CD14-positive monocyte (primary cell): ENCODE measurements at regions not wholly inside any gene's neighbourhood (a gene's known extent, or its start where the extent isn't known, plus 50 kb on each side); places are given as distances from the start of the nearest gene placed in this dataset.

Experiments used
- DNase-seq, 3 donors: peaks; one replicate each; pipeline ENCODE4 v3.0.0-alpha.2; 2011 to 2022
- H2AFZ ChIP-seq: 2 replicates; pipeline ENCODE4 v1.6.0; 2012; ENCODE audit warnings: mild to moderate bottlenecking, low read depth, low read length, inconsistent platforms; ENCODE audit not compliant: insufficient read depth, poor library complexity, severe bottlenecking
- H3K27ac ChIP-seq, 2 donors: 1 replicate in 1 of 2; 2 replicates in 1 of 2; pipeline ENCODE4 v1.5.1; 2012 to 2013; ENCODE audit warnings: low read length in 2 of 2, control low read depth in 1 of 2, inconsistent platforms in 1 of 2, low read depth in 1 of 2, mild to moderate bottlenecking in 1 of 2
- H3K27me3 ChIP-seq, 2 donors: one replicate each; pipeline versions ENCODE4 v1.6.0 to v1.6.1; 2011 to 2013; ENCODE audit warnings: low read length in 2 of 2; ENCODE audit not compliant: control insufficient read depth in 2 of 2, insufficient read depth in 2 of 2
- H3K36me3 ChIP-seq, 2 donors: replicated peaks in 1 of 2; 1 replicate in 1 of 2; 2 replicates in 1 of 2; pipeline versions ENCODE4 v1.5.1 to v1.6.1; 2012 to 2013; ENCODE audit warnings: low read length in 2 of 2, control low read depth in 1 of 2, inconsistent platforms in 1 of 2, mild to moderate bottlenecking in 1 of 2; ENCODE audit not compliant: insufficient read depth in 2 of 2, control insufficient read depth in 1 of 2
- H3K4me1 ChIP-seq, 2 donors: 1 replicate in 1 of 2; 2 replicates in 1 of 2; pipeline versions ENCODE4 v1.5.1 to v1.6.1; 2012 to 2013; ENCODE audit warnings: low read length in 2 of 2, control low read depth in 1 of 2, inconsistent platforms in 1 of 2, mild to moderate bottlenecking in 1 of 2, moderate library complexity in 1 of 2; ENCODE audit not compliant: insufficient read depth in 2 of 2, control insufficient read depth in 1 of 2
- H3K4me2 ChIP-seq: replicated peaks from 2 replicates; pipeline ENCODE3; 2012; ENCODE audit warnings: low read length, moderate library complexity, mild to moderate bottlenecking; ENCODE audit not compliant: poor library complexity, severe bottlenecking; ENCODE audit errors: extremely low read depth
- H3K4me3 ChIP-seq, 3 experiments: fragments of 200-600 bp in 1 of 3; sonication (generic) in 1 of 3; replicated peaks in 1 of 3; 1 replicate in 2 of 3; 2 replicates in 1 of 3; pipeline ENCODE4 v1.5.1; 2011 to 2013; ENCODE audit warnings: low read length in 3 of 3, mild to moderate bottlenecking in 3 of 3, control low read depth in 2 of 3, low read depth in 2 of 3, inconsistent platforms in 1 of 3, moderate library complexity in 1 of 3
- H3K79me2 ChIP-seq: 2 replicates; pipeline ENCODE4 v1.6.0; 2012; ENCODE audit warnings: mild to moderate bottlenecking, control low read depth, inconsistent platforms, low read length, moderate library complexity; ENCODE audit not compliant: insufficient read depth
- H3K9ac ChIP-seq: 2 replicates; pipeline ENCODE4 v1.6.0; 2017; ENCODE audit warnings: low read length, mild to moderate bottlenecking; ENCODE audit not compliant: insufficient read depth, poor library complexity, severe bottlenecking
- H3K9me3 ChIP-seq, 2 donors: replicated peaks in 1 of 2; 1 replicate in 1 of 2; 2 replicates in 1 of 2; pipeline versions ENCODE4 v1.5.1 to v1.6.1; 2012 to 2013; ENCODE audit warnings: low read length in 2 of 2, control low read depth in 1 of 2; ENCODE audit not compliant: control insufficient read depth in 1 of 2, insufficient read depth in 1 of 2
- H4K20me1 ChIP-seq: 2 replicates; pipeline ENCODE4 v1.6.0; 2012; ENCODE audit warnings: mild to moderate bottlenecking, low read length, control low read depth, moderate library complexity; ENCODE audit not compliant: insufficient read depth
- H3K27ac Mint-ChIP-seq, 7 donors: one replicate each; pipeline ENCODE4 v1.8.0; 2020; ENCODE audit warnings: mild to moderate bottlenecking in 7 of 7, mixed read lengths in 7 of 7, moderate library complexity in 6 of 7, inconsistent platforms in 2 of 7
- H3K27me3 Mint-ChIP-seq, 3 donors: one replicate each; pipeline ENCODE4 v1.8.0; 2021 to 2022; ENCODE audit warnings: low read depth in 3 of 3, mild to moderate bottlenecking in 3 of 3, mixed read lengths in 3 of 3, moderate library complexity in 3 of 3, inconsistent platforms in 1 of 3
- H3K36me3 Mint-ChIP-seq, 2 donors: one replicate each; pipeline ENCODE4 v1.8.0; 2020; ENCODE audit warnings: mixed read lengths in 2 of 2, inconsistent platforms in 1 of 2, mild to moderate bottlenecking in 1 of 2
- H3K4me1 Mint-ChIP-seq: one replicate; pipeline ENCODE4 v1.8.0; 2020; ENCODE audit warnings: mild to moderate bottlenecking, mixed read lengths
- H3K4me3 Mint-ChIP-seq, 2 donors: one replicate each; pipeline ENCODE4 v1.8.0; 2020; ENCODE audit warnings: mild to moderate bottlenecking in 2 of 2, mixed read lengths in 2 of 2, moderate library complexity in 1 of 2
- H3K9me3 Mint-ChIP-seq, 7 donors: one replicate each; pipeline ENCODE4 v1.8.0; 2020 to 2022; ENCODE audit warnings: mixed read lengths in 7 of 7, mild to moderate bottlenecking in 6 of 7, moderate library complexity in 6 of 7, inconsistent platforms in 2 of 7
- WGBS: methylation state at CpG from one replicate; pipeline ENCODE4 v1.1.5; 2013; ENCODE audit warnings: missing lambda C conversion rate; ENCODE audit not compliant: insufficient coverage; 5-methylcytosine and 5-hydroxymethylcytosine counted together
- intact Hi-C, 2 donors: fragments of 100-400 bp; cut with micrococcal nuclease; formaldehyde crosslinking; loops; one replicate each; pipeline versions ENCODE4 v1.15.0 to v1.15.1; 2023
- TF ChIP-seq, protein P1 (sequence below): fragments of 200-600 bp; IDR thresholded peaks from one replicate; pipeline ENCODE4 v1.8.0; 2022; ENCODE audit warnings: antibody characterized with exemption, mild to moderate bottlenecking

DNA sequence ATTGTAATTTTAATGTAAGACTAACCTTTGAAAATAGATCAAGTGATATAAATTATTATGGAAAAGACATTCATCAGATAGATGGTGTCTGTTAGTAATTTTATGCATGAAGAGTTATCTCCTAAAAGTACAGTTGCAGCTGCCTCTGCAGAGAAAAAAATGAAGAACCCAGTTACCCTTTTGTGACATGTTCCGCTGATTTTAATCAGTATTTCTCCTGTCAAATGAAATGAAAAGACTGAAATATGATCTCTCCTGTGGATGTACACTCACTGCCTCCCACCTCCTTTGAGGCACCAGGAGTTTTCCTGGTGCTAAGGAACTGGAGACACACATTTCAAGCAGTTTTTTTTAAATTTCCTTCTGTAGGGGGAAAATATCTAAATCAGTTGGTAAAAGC, 277.4 kb downstream of the KIF4B start:
- Histone ChIP-seq H3K4me2 (no peak overlapping the region), H4K20me1 (no peaks in the 10 kb centered on the region), H3K27me3 (no peaks in the 10 kb centered on the region), H3K4me1 (no peaks in the 10 kb centered on the region), H3K27ac (no peak overlapping the region), H3K9ac (no peak overlapping the region), H3K4me3 (no peak overlapping the region), H3K79me2 (no peaks in the 10 kb centered on the region), H2AFZ (no peak overlapping the region), H3K9me3 (no peaks in the 10 kb centered on the region), H3K36me3 (no peaks in the 10 kb centered on the region)
- 100% methylated on average over 1 of the region's 1 CpG for WGBS
- Mint-ChIP-seq H3K27ac (no peak overlapping the region), H3K4me1 (no peaks in the 10 kb centered on the region), H3K9me3 (peaks cover 0 to 7% (median 0%) of the 10 kb centered on the region in 7 donors), H3K27me3 (peaks cover 2 to 3% (median 2%) of the 10 kb centered on the region in 3 donors), H3K4me3 (no peak overlapping the region), H3K36me3 (no peaks in the 10 kb centered on the region)
- intact Hi-C loops: no loop called here
- TF ChIP-seq, protein P1, sequence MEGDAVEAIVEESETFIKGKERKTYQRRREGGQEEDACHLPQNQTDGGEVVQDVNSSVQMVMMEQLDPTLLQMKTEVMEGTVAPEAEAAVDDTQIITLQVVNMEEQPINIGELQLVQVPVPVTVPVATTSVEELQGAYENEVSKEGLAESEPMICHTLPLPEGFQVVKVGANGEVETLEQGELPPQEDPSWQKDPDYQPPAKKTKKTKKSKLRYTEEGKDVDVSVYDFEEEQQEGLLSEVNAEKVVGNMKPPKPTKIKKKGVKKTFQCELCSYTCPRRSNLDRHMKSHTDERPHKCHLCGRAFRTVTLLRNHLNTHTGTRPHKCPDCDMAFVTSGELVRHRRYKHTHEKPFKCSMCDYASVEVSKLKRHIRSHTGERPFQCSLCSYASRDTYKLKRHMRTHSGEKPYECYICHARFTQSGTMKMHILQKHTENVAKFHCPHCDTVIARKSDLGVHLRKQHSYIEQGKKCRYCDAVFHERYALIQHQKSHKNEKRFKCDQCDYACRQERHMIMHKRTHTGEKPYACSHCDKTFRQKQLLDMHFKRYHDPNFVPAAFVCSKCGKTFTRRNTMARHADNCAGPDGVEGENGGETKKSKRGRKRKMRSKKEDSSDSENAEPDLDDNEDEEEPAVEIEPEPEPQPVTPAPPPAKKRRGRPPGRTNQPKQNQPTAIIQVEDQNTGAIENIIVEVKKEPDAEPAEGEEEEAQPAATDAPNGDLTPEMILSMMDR: no peak
- no peak for DNase-seq

DNA sequence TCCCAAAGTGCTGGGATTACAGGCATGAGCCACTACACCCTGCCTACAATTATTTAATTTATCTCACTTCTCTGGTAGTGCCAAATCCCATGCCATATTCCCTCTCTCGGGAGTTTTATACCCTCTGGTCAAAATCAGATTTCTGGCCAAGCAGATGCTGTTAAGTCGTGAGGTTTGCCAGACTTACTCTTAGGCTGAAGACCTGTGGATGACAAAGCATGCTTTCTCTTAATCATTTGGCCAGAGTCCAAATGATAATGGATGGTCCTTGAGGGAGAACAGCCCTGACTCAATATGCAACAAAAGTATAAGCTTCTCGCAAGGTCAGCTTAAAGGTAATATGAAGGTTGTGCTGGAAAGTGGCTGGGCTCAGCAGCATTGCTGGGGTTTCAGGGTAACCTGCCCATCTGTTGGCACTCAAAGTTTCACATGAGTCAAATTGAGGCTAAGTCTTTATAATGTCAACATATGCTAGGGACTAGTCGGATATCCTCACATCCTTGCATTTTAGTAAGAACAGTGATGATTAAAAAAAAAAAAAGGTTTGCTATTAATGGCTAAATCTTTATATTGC, 280.1 kb downstream of the KIF4B start:
- H4K20me1 ChIP-seq: no peaks in the 10 kb centered on the region
- H3K79me2 ChIP-seq: no peaks in the 10 kb centered on the region
- H2AFZ ChIP-seq: no peak overlapping the region
- H3K36me3 Mint-ChIP-seq: no peaks in the 10 kb centered on the region
- H3K4me1 Mint-ChIP-seq: no peaks in the 10 kb centered on the region
- no peaks in the 10 kb centered on the region for H3K9me3 ChIP-seq
- no peak overlapping the region for H3K4me2 ChIP-seq
- no peak overlapping the region for H3K27ac ChIP-seq
- peaks cover 0 to 2% (median 0%) of the 10 kb centered on the region in 3 donors for H3K27me3 Mint-ChIP-seq
- DNase-seq: no peak
- no peaks in the 10 kb centered on the region for H3K4me1 ChIP-seq
- no peaks in the 10 kb centered on the region for H3K36me3 ChIP-seq
- TF ChIP-seq, protein P1: no peak
- no peaks in the 10 kb centered on the region for H3K27me3 ChIP-seq
- WGBS: 85% methylated on average over 3 of the region's 4 CpGs
- H3K4me3 Mint-ChIP-seq: no peak overlapping the region
- intact Hi-C loops: no loop called here
- peaks cover 0 to 7% (median 2%) of the 10 kb centered on the region in 7 donors for H3K9me3 Mint-ChIP-seq
- no peak overlapping the region for H3K27ac Mint-ChIP-seq
- H3K4me3 ChIP-seq: no peak overlapping the region
- H3K9ac ChIP-seq: no peak overlapping the region
